GM06990 (cell line): ENCODE measurements at regions not wholly inside any gene's neighbourhood (a gene's known extent, or its start where the extent isn't known, plus 50 kb on each side); places are given as distances from the start of the nearest gene placed in this dataset.
"Not testable (repeated sequence)": the region's sequence is repeated elsewhere in the genome, so short reads cannot be mapped to it uniquely, and the experiment has no call there.

Experiments used
- DNase-seq: peaks from one replicate; pipeline ENCODE4 v3.0.0-alpha.2; 2011; ENCODE audit not compliant: insufficient read length; ENCODE audit errors: extremely low read depth
- H3K27me3 ChIP-seq: replicated peaks from 2 replicates; pipeline ENCODE4 v1.6.0; 2011; ENCODE audit warnings: low read length; ENCODE audit not compliant: control insufficient read depth, insufficient read depth
- H3K36me3 ChIP-seq: 2 replicates; pipeline ENCODE4 v1.5.1; 2011; ENCODE audit warnings: low read length; ENCODE audit not compliant: control insufficient read depth, insufficient read depth
- H3K4me3 ChIP-seq: replicated peaks from 2 replicates; pipeline ENCODE4 v1.5.1; 2011; ENCODE audit warnings: low read depth, mild to moderate bottlenecking, control low read depth, low read length
- CTCF ChIP-seq: IDR thresholded peaks from 2 replicates; pipeline ENCODE4 v1.5.1; 2011; ENCODE audit warnings: low read length, control low read depth, mild to moderate bottlenecking, inconsistent platforms; ENCODE audit not compliant: insufficient read depth, poor library complexity, severe bottlenecking

GRCh38 chr18:9020221-9020620 lies 82.3 kb upstream of the NDUFV2 start:
- DNase-seq: no peak
- Histone ChIP-seq H3K36me3 (no peaks in the 10 kb centered on the region), H3K4me3 (no peak overlapping the region), H3K27me3 (no peaks in the 10 kb centered on the region)
- no peak for TF ChIP-seq CTCF

- H3K4me3 ChIP-seq: no peak overlapping the region
- no peaks in the 10 kb centered on the region for H3K27me3 ChIP-seq
- H3K36me3 ChIP-seq: no peaks in the 10 kb centered on the region
- TF ChIP-seq CTCF: no peak
- no peak for DNase-seq
These were observed 81.0 kb upstream of the NDUFV2 start for GRCh38 chr18:9021458-9021857.

GRCh38 chr18:9022397-9023155 lies 79.9 kb upstream of the NDUFV2 start:
- no peak for TF ChIP-seq CTCF
- H3K27me3 ChIP-seq: no peaks in the 10 kb centered on the region

GRCh38 chr18:9024031-9024646 lies 78.4 kb upstream of the NDUFV2 start:
- H3K27me3 ChIP-seq, DNase-seq, H3K4me3 ChIP-seq, H3K36me3 ChIP-seq: not testable (repeated sequence)

More at GRCh38 chr18:9022397-9023155, 79.9 kb upstream of the NDUFV2 start:
- no peak overlapping the region for H3K4me3 ChIP-seq
- H3K36me3 ChIP-seq: no peaks in the 10 kb centered on the region
- DNase-seq: no peak

GRCh38 chr18:9025091-9025838 lies 77.2 kb upstream of the NDUFV2 start:
- no peak for TF ChIP-seq CTCF
- no peaks in the 10 kb centered on the region for H3K36me3 ChIP-seq
- DNase-seq: no peak
- no peak overlapping the region for H3K4me3 ChIP-seq
- no peaks in the 10 kb centered on the region for H3K27me3 ChIP-seq

- no peaks in the 10 kb centered on the region for H3K27me3 ChIP-seq
- no peak for DNase-seq
- TF ChIP-seq CTCF: no peak
- H3K4me3 ChIP-seq: no peak overlapping the region
- H3K36me3 ChIP-seq: no peaks in the 10 kb centered on the region
These were observed 73.4 kb upstream of the NDUFV2 start for GRCh38 chr18:9029131-9029530.
